Vagina (tissue), 2 donors: ENCODE measurements at regions not wholly inside any gene's neighbourhood (a gene's known extent, or its start where the extent isn't known, plus 50 kb on each side); places are given as distances from the start of the nearest gene placed in this dataset.

Experiments
- DNase-seq, 2 donors: peaks; one replicate each; pipeline ENCODE4 v3.0.0-alpha.2; 2017; ENCODE audit errors: extremely low spot score in 2 of 2
- H3K27ac ChIP-seq: fragments of 200-600 bp; sonication (generic); one replicate; pipeline ENCODE4 v1.5.1; 2019
- H3K27me3 ChIP-seq: fragments of 200-600 bp; sonication (generic); one replicate; pipeline ENCODE4 v1.5.1; 2019
- H3K36me3 ChIP-seq, 2 donors: fragments of 200-600 bp; sonication (generic); one replicate each; pipeline ENCODE4 v1.5.1; 2017 to 2019
- H3K4me1 ChIP-seq: fragments of 200-600 bp; sonication (generic); one replicate; pipeline ENCODE4 v1.5.1; 2019
- H3K4me3 ChIP-seq, 2 donors: fragments of 200-600 bp; sonication (generic); 1 replicate in 1 of 2; 2 replicates in 1 of 2; pipeline ENCODE4 v1.5.1; 2016 to 2019
- H3K9me3 ChIP-seq: fragments of 200-600 bp; sonication (generic); one replicate; pipeline ENCODE4 v1.5.1; 2019
- POLR2A ChIP-seq, 2 donors: fragments of 450-650 bp; IDR thresholded peaks; one replicate each; pipeline ENCODE4 v1.6.1; 2017; ENCODE audit warnings: antibody characterized with exemption in 2 of 2, mild to moderate bottlenecking in 2 of 2, moderate library complexity in 2 of 2
- POLR2AphosphoS5 ChIP-seq, 2 donors: sonication (generic); formaldehyde crosslinking; IDR thresholded peaks; one replicate each; pipeline ENCODE4 v1.9.0; 2017; ENCODE audit warnings: antibody characterized with exemption in 2 of 2, mild to moderate bottlenecking in 2 of 2, low read depth in 1 of 2; ENCODE audit not compliant: insufficient read depth in 1 of 2
- intact Hi-C: fragments of 100-400 bp; cut with DNase I; formaldehyde crosslinking; loops from one replicate; pipeline ENCODE4 v1.15.1; 2023
- TF ChIP-seq, protein P1 (sequence below), 3 experiments: fragments of 450-650 bp in 2 of 3; fragments of 200-600 bp in 1 of 3; sonication (generic) in 1 of 3; IDR thresholded peaks; one replicate each; pipeline ENCODE4 v1.5.1; 2017 to 2019; ENCODE audit warnings: antibody characterized with exemption in 3 of 3, mild to moderate bottlenecking in 2 of 3, moderate library complexity in 2 of 3

DNA sequence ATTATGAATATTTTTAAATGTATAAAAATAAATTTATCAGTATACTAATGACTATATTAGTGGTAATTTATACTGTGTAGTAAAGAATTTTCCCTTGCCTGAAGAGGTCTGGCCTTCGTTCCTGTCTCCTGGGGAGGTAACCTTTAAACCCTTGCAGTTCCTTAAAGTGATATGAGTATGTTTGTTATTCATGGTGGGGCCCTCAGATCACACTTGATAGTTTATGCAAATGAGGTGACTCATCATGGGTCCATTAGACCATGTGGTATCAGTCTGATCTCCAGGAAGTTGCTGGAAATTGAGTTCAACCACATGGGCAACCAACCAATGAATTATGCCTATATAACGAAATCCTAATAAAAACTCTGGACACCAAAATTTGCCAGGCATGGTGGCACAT, 904.1 kb downstream of the RPA4 start:
- Histone ChIP-seq H3K4me1 (no peaks in the 10 kb centered on the region), H3K36me3 (no peaks in the 10 kb centered on the region), H3K27ac (no peak overlapping the region), H3K4me3 (no peak overlapping the region), H3K27me3 (no peaks in the 10 kb centered on the region), H3K9me3 (no peaks in the 10 kb centered on the region)
- TF ChIP-seq POLR2A (IDR thresholded peaks at IDR 0.05) (no peak), POLR2AphosphoS5 (IDR thresholded peaks at IDR 0.05; ENCODE audit: insufficient read depth in 1 of 2, low read depth in 1 of 2) (no peak)
- TF ChIP-seq, protein P1, sequence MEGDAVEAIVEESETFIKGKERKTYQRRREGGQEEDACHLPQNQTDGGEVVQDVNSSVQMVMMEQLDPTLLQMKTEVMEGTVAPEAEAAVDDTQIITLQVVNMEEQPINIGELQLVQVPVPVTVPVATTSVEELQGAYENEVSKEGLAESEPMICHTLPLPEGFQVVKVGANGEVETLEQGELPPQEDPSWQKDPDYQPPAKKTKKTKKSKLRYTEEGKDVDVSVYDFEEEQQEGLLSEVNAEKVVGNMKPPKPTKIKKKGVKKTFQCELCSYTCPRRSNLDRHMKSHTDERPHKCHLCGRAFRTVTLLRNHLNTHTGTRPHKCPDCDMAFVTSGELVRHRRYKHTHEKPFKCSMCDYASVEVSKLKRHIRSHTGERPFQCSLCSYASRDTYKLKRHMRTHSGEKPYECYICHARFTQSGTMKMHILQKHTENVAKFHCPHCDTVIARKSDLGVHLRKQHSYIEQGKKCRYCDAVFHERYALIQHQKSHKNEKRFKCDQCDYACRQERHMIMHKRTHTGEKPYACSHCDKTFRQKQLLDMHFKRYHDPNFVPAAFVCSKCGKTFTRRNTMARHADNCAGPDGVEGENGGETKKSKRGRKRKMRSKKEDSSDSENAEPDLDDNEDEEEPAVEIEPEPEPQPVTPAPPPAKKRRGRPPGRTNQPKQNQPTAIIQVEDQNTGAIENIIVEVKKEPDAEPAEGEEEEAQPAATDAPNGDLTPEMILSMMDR (IDR thresholded peaks at IDR 0.05): no peak
- intact Hi-C loops: no loop called here
- DNase-seq: no peak

DNA sequence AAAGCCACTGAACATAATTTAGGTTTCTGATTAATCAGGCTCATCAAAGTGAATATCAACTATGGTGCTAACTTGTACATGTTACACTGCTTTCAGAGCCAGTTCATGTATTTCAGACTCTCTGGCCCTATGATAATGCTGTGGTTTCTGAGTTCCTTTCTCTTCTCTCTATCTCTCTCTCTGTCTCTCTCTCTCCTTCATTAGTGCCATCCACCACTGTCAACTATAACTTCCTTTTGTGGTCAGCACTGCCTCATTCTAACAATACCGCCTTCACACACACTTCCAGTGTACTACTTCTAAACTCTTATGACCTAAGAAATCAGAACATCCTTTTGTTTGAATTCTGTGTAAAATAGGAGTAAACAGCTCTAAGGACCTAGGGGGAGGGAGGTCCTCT, 907.1 kb downstream of the RPA4 start:
- Histone ChIP-seq H3K27ac (no peak overlapping the region), H3K4me1 (no peaks in the 10 kb centered on the region), H3K36me3 (no peaks in the 10 kb centered on the region), H3K4me3 (no peak overlapping the region), H3K9me3 (no peaks in the 10 kb centered on the region), H3K27me3 (no peaks in the 10 kb centered on the region)
- no peak for DNase-seq
- TF ChIP-seq POLR2A (IDR thresholded peaks at IDR 0.05): no peak
- TF ChIP-seq, protein P1 (IDR thresholded peaks at IDR 0.05): no peak
- TF ChIP-seq POLR2AphosphoS5 (IDR thresholded peaks at IDR 0.05; ENCODE audit: insufficient read depth in 1 of 2, low read depth in 1 of 2): no peak
- intact Hi-C loops: no loop called here

- intact Hi-C loops: no loop called here
- no peak for DNase-seq
- no peaks in the 10 kb centered on the region for H3K9me3 ChIP-seq
- no peaks in the 10 kb centered on the region for H3K36me3 ChIP-seq
- no peaks in the 10 kb centered on the region for H3K4me1 ChIP-seq
- H3K27me3 ChIP-seq: no peaks in the 10 kb centered on the region
- H3K4me3 ChIP-seq: no peak overlapping the region
- no peak for TF ChIP-seq POLR2A (IDR thresholded peaks at IDR 0.05)
- TF ChIP-seq POLR2AphosphoS5 (IDR thresholded peaks at IDR 0.05; ENCODE audit: insufficient read depth in 1 of 2, low read depth in 1 of 2): no peak
- TF ChIP-seq, protein P1 (IDR thresholded peaks at IDR 0.05): no peak
- no peak overlapping the region for H3K27ac ChIP-seq
Observed at GRCh38 chrX:97797076-97797475, 913.4 kb downstream of the RPA4 start.

DNA sequence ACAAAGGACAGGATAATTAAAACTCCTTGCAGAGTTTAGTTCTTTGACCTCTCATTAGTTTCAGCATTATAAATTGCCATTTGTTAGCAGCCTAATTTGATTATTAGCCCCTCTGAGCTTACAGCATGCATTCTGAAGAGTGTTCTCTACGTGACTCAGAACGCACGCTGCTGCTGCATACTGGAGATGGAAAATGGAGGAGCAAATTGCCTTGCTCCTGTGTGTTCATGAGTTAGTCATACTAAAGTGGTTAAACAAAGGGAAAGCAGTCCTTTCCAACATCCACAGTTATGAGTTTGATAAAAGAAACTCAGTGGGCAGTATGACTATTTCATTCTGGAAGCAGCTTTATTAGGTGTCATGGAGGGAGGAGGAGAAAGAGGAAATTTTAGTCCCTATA, 922.5 kb downstream of the RPA4 start:
- no peak overlapping the region for H3K4me3 ChIP-seq
- no peaks in the 10 kb centered on the region for H3K4me1 ChIP-seq
- H3K9me3 ChIP-seq: no peaks in the 10 kb centered on the region
- no peaks in the 10 kb centered on the region for H3K36me3 ChIP-seq
- no peak overlapping the region for H3K27ac ChIP-seq
- intact Hi-C loops: no loop called here
- no peak for DNase-seq
- no peaks in the 10 kb centered on the region for H3K27me3 ChIP-seq
- TF ChIP-seq, protein P1 (IDR thresholded peaks at IDR 0.05): no peak
- no peak for TF ChIP-seq POLR2A (IDR thresholded peaks at IDR 0.05)
- no peak for TF ChIP-seq POLR2AphosphoS5 (IDR thresholded peaks at IDR 0.05; ENCODE audit: insufficient read depth in 1 of 2, low read depth in 1 of 2)

- Histone ChIP-seq H3K4me3 (no peak overlapping the region), H3K36me3 (no peaks in the 10 kb centered on the region), H3K9me3 (no peaks in the 10 kb centered on the region), H3K27ac (no peak overlapping the region), H3K4me1 (no peaks in the 10 kb centered on the region), H3K27me3 (no peaks in the 10 kb centered on the region)
- no peak for DNase-seq
- intact Hi-C loops: no loop called here
- TF ChIP-seq POLR2AphosphoS5 (IDR thresholded peaks at IDR 0.05; ENCODE audit: insufficient read depth in 1 of 2, low read depth in 1 of 2) (no peak), POLR2A (IDR thresholded peaks at IDR 0.05) (no peak)
- TF ChIP-seq, protein P1 (IDR thresholded peaks at IDR 0.05): no peak
Observed at GRCh38 chrX:97806946-97807345, 923.2 kb downstream of the RPA4 start.
